ENCODE measurements at regions not wholly inside any gene's neighbourhood (a gene's known extent, or its start where the extent isn't known, plus 50 kb on each side); places are given as distances from the start of the nearest gene placed in this dataset.

GRCh38 chr2:239891698-239892097 is 133.4 kb downstream of the NDUFA10 start:
- no peak for TF ChIP-seq GATA3 (IDR thresholded peaks at IDR 0.05; ENCODE audit: low read depth, low read length)
- no peak for TF ChIP-seq GATA2 (IDR thresholded peaks at IDR 0.05; ENCODE audit: low read depth, low read length)

- no peak for TF ChIP-seq GATA2 (IDR thresholded peaks at IDR 0.05; ENCODE audit: low read depth, low read length)
- no peak for TF ChIP-seq GATA3 (IDR thresholded peaks at IDR 0.05; ENCODE audit: low read depth, low read length)
Measured at GRCh38 chr2:239890206-239890746, 134.9 kb downstream of the NDUFA10 start.

- no peak for TF ChIP-seq GATA2 (IDR thresholded peaks at IDR 0.05; ENCODE audit: low read depth, low read length)
- TF ChIP-seq GATA3 (IDR thresholded peaks at IDR 0.05; ENCODE audit: low read depth, low read length) = no peak
Measured at GRCh38 chr2:239889641-239890121, 135.5 kb downstream of the NDUFA10 start.

- TF ChIP-seq GATA3 (IDR thresholded peaks at IDR 0.05; ENCODE audit: low read depth, low read length) (no peak), GATA2 (IDR thresholded peaks at IDR 0.05; ENCODE audit: low read depth, low read length) (no peak)
Measured at GRCh38 chr2:239887604-239888003, 137.5 kb downstream of the NDUFA10 start.

- TF ChIP-seq GATA2 (IDR thresholded peaks at IDR 0.05; ENCODE audit: low read depth, low read length) (no peak), GATA3 (IDR thresholded peaks at IDR 0.05; ENCODE audit: low read depth, low read length) (no peak)
Measured at GRCh38 chr2:239886781-239887180, 138.4 kb downstream of the NDUFA10 start.

- no peak for TF ChIP-seq GATA2 (IDR thresholded peaks at IDR 0.05; ENCODE audit: low read depth, low read length)
- no peak for TF ChIP-seq GATA3 (IDR thresholded peaks at IDR 0.05; ENCODE audit: low read depth, low read length)
Measured at GRCh38 chr2:239884875-239885274, 140.3 kb downstream of the NDUFA10 start.

GRCh38 chr2:239884051-239884405 is 141.1 kb downstream of the NDUFA10 start:
- TF ChIP-seq GATA2 (IDR thresholded peaks at IDR 0.05; ENCODE audit: low read depth, low read length) (no peak), GATA3 (IDR thresholded peaks at IDR 0.05; ENCODE audit: low read depth, low read length) (no peak)

- TF ChIP-seq GATA3 (IDR thresholded peaks at IDR 0.05; ENCODE audit: low read depth, low read length) (no peak), GATA2 (IDR thresholded peaks at IDR 0.05; ENCODE audit: low read depth, low read length) (no peak)
Measured at GRCh38 chr2:239883326-239884050, 141.7 kb downstream of the NDUFA10 start.

- TF ChIP-seq GATA2 (IDR thresholded peaks at IDR 0.05; ENCODE audit: low read depth, low read length) = no peak
- TF ChIP-seq GATA3 (IDR thresholded peaks at IDR 0.05; ENCODE audit: low read depth, low read length) = no peak
Measured at GRCh38 chr2:239882781-239883180, 142.4 kb downstream of the NDUFA10 start.

- no peak for TF ChIP-seq GATA3 (IDR thresholded peaks at IDR 0.05; ENCODE audit: low read depth, low read length)
- no peak for TF ChIP-seq GATA2 (IDR thresholded peaks at IDR 0.05; ENCODE audit: low read depth, low read length)
Measured at GRCh38 chr2:239882331-239882732, 142.8 kb downstream of the NDUFA10 start.

- TF ChIP-seq GATA2 (IDR thresholded peaks at IDR 0.05; ENCODE audit: low read depth, low read length) = peak; percentile 93
- TF ChIP-seq GATA3 (IDR thresholded peaks at IDR 0.05; ENCODE audit: low read depth, low read length) = peak; percentile 79
Measured at GRCh38 chr2:239881561-239882320, 143.4 kb downstream of the NDUFA10 start.

- no peak for TF ChIP-seq GATA3 (IDR thresholded peaks at IDR 0.05; ENCODE audit: low read depth, low read length)
- TF ChIP-seq GATA2 (IDR thresholded peaks at IDR 0.05; ENCODE audit: low read depth, low read length) = no peak
Measured at GRCh38 chr2:239881031-239881471, 144.1 kb downstream of the NDUFA10 start.

GRCh38 chr2:239880396-239880795 is 144.7 kb downstream of the NDUFA10 start:
- no peak for TF ChIP-seq GATA2 (IDR thresholded peaks at IDR 0.05; ENCODE audit: low read depth, low read length)
- no peak for TF ChIP-seq GATA3 (IDR thresholded peaks at IDR 0.05; ENCODE audit: low read depth, low read length)

- TF ChIP-seq GATA2 (IDR thresholded peaks at IDR 0.05; ENCODE audit: low read depth, low read length) (peak; percentile 74), GATA3 (IDR thresholded peaks at IDR 0.05; ENCODE audit: low read depth, low read length) (no peak; the same call in 1 of the 2 replicates)
Measured at GRCh38 chr2:239879423-239880084, 145.6 kb downstream of the NDUFA10 start.

Measured in SH-SY5Y (cell line).